Endothelial cell of umbilical vein (primary cell): ENCODE measurements at regions not wholly inside any gene's neighbourhood (a gene's known extent, or its start where the extent isn't known, plus 50 kb on each side); places are given as distances from the start of the nearest gene placed in this dataset.

Source experiments
- BruUV-seq: library from RNA; stranded (reverse); fragments of 400-500 nt; replicated peaks from 2 replicates; lab custom pipeline; 2021; lab: Mats Ljungman, UMichigan
- CTCF ChIA-PET: fragments of 300-600, 350-600 bp; sonication (Branson Sonifier 250); formaldehyde crosslinking; loops from one replicate; lab custom pipeline; 2021; ENCODE audit warnings: antibody characterized with exemption, inconsistent platforms; lab: Charles Lee
- POLR2A ChIA-PET: fragments of 300-600, 350-600 bp; sonication (Branson Sonifier 250); formaldehyde crosslinking; loops from one replicate; lab custom pipeline; 2021; ENCODE audit warnings: antibody characterized with exemption, inconsistent platforms; lab: Charles Lee
- DNase-seq: peaks from one replicate; pipeline ENCODE4 v3.0.0-alpha.2; 2011; ENCODE audit warnings: low read depth, low spot score
- FAIRE-seq: peaks from 2 replicates; lab custom pipeline; 2011; peaks lifted over from hg19 to GRCh38; lab: Jason Lieb, UNC
- H2AFZ ChIP-seq: 2 replicates; pipeline ENCODE4 v1.6.0; 2012; ENCODE audit warnings: low read depth, low read length, control low read depth, inconsistent platforms
- H3K27ac ChIP-seq: 2 replicates; pipeline ENCODE4 v1.5.1; 2011; ENCODE audit warnings: low read depth, mild to moderate bottlenecking, control low read depth, low read length, moderate library complexity; ENCODE audit not compliant: insufficient read depth
- H3K27me3 ChIP-seq, 2 experiments: 2 replicates each; pipeline versions ENCODE4 v1.6.0 to v1.6.1; 2011; ENCODE audit warnings: low read length in 2 of 2, mixed read lengths in 1 of 2; ENCODE audit not compliant: control insufficient read depth in 2 of 2, insufficient read depth in 2 of 2
- H3K36me3 ChIP-seq, 2 experiments: 2 replicates in 1 of 2; 3 replicates in 1 of 2; pipeline ENCODE4 v1.5.1; 2011; ENCODE audit warnings: low read length in 2 of 2, mild to moderate bottlenecking in 1 of 2, moderate library complexity in 1 of 2; ENCODE audit not compliant: control insufficient read depth in 2 of 2, insufficient read depth in 2 of 2; ENCODE audit errors: extremely low read depth in 1 of 2
- H3K4me1 ChIP-seq: 3 replicates; pipeline ENCODE4 v1.5.1; 2011; ENCODE audit warnings: mild to moderate bottlenecking, low read length; ENCODE audit not compliant: control insufficient read depth, insufficient read depth; ENCODE audit errors: extremely low read depth
- H3K4me2 ChIP-seq: 2 replicates; pipeline ENCODE4 v1.6.1; 2011; ENCODE audit warnings: low read length, control low read depth, mixed read lengths; ENCODE audit not compliant: insufficient read depth
- H3K4me3 ChIP-seq, 3 experiments: fragments of 200-600 bp in 1 of 3; sonication (generic), shearing (Covaris generic) in 1 of 3; replicated peaks in 1 of 3; 2 replicates each; pipeline ENCODE4 v1.5.1; 2011 to 2016; ENCODE audit warnings: control low read depth in 3 of 3, low read length in 3 of 3, mild to moderate bottlenecking in 2 of 3, inconsistent platforms in 1 of 3, low read depth in 1 of 3, moderate library complexity in 1 of 3; ENCODE audit not compliant: insufficient read depth in 1 of 3
- H3K79me2 ChIP-seq: 2 replicates; pipeline ENCODE4 v1.6.0; 2012; ENCODE audit warnings: low read length, inconsistent platforms; ENCODE audit not compliant: control insufficient read depth, insufficient read depth
- H3K9ac ChIP-seq: replicated peaks from 2 replicates; pipeline ENCODE3; 2011; ENCODE audit warnings: low read length, control low read depth; ENCODE audit not compliant: insufficient read depth; ENCODE audit errors: extremely low read depth
- H3K9me1 ChIP-seq: replicated peaks from 3 replicates; pipeline ENCODE4 v1.6.0; 2011; ENCODE audit warnings: mild to moderate bottlenecking, low read length; ENCODE audit not compliant: control insufficient read depth, insufficient read depth; ENCODE audit errors: extremely low read depth
- H3K9me3 ChIP-seq: replicated peaks from 2 replicates; pipeline ENCODE4 v1.5.1; 2012; ENCODE audit warnings: low read length, inconsistent platforms; ENCODE audit not compliant: control insufficient read depth, insufficient read depth
- H4K20me1 ChIP-seq: replicated peaks from 2 replicates; pipeline ENCODE3; 2011; ENCODE audit warnings: mild to moderate bottlenecking, low read length; ENCODE audit not compliant: control insufficient read depth, insufficient read depth; ENCODE audit errors: extremely low read depth
- CTCF ChIP-seq, 2 donors: IDR thresholded peaks; 1 replicate in 1 of 2; 2 replicates in 1 of 2; pipeline ENCODE4 v1.5.1; 2011; ENCODE audit warnings: low read length in 2 of 2, mild to moderate bottlenecking in 2 of 2, moderate library complexity in 2 of 2, control low read depth in 1 of 2, inconsistent platforms in 1 of 2, low read depth in 1 of 2; ENCODE audit not compliant: insufficient read depth in 1 of 2; ENCODE audit errors: extremely low read depth in 1 of 2
- EZH2 ChIP-seq: IDR thresholded peaks from 2 replicates; pipeline ENCODE4 v1.6.1; 2012; ENCODE audit warnings: borderline replicate concordance, low read depth, mild to moderate bottlenecking, moderate library complexity, low read length, inconsistent platforms; ENCODE audit not compliant: severe bottlenecking
- FOS ChIP-seq: IDR thresholded peaks from 2 replicates; pipeline ENCODE4 v1.6.1; 2011; ENCODE audit warnings: mild to moderate bottlenecking, low read length, moderate library complexity, borderline replicate concordance; ENCODE audit not compliant: insufficient read depth
- GATA2 ChIP-seq: IDR thresholded peaks from 2 replicates; pipeline ENCODE4 v1.7.0; 2011; ENCODE audit warnings: low read depth, mild to moderate bottlenecking, moderate library complexity, mixed read lengths, low read length; ENCODE audit not compliant: insufficient read length, insufficient read depth
- JUN ChIP-seq: IDR thresholded peaks from 2 replicates; pipeline ENCODE4 v1.6.1; 2011; ENCODE audit warnings: borderline replicate concordance, low read depth; ENCODE audit not compliant: insufficient read length, insufficient read depth
- MYC ChIP-seq: IDR thresholded peaks from one replicate; pipeline ENCODE4 v1.6.1; 2011; ENCODE audit warnings: mild to moderate bottlenecking, low read depth, low read length
- POLR2A ChIP-seq: IDR thresholded peaks from 2 replicates; pipeline ENCODE4 v1.6.1; 2012; ENCODE audit warnings: low read depth, mild to moderate bottlenecking, control low read depth, low read length
- POLR2AphosphoS5 ChIP-seq: IDR thresholded peaks from 2 replicates; pipeline ENCODE4 v1.6.1; 2012; ENCODE audit warnings: low read depth, mild to moderate bottlenecking, control low read depth, low read length, moderate library complexity; ENCODE audit not compliant: insufficient read depth
- dilution Hi-C: fragments of 300-500 bp; cut with MboI; formaldehyde crosslinking; loops from one replicate; pipeline ENCODE4 v1.15.0; 2019; ENCODE audit warnings: low sequenced_read_pairs; ENCODE audit not compliant: extremely low pct_ligation_motif_present
- intact Hi-C: fragments of 100-400 bp; cut with micrococcal nuclease; formaldehyde crosslinking; loops from one replicate; pipeline ENCODE4 v1.10.0; 2022
- TF ChIP-seq, protein P1 (sequence below): IDR thresholded peaks from 2 replicates; pipeline ENCODE4 v1.6.1; 2011; ENCODE audit not compliant: insufficient read depth, insufficient read length

- DNase-seq (no peak), FAIRE-seq (no peak)
- Histone ChIP-seq H3K36me3 (no peaks in the 10 kb centered on the region), H2AFZ (no peak overlapping the region), H3K4me1 (no peaks in the 10 kb centered on the region), H3K27ac (no peak overlapping the region), H3K9ac (no peak overlapping the region), H3K9me1 (no peaks in the 10 kb centered on the region), H3K9me3 (no peaks in the 10 kb centered on the region), H3K4me3 (no peak overlapping the region), H3K4me2 (no peak overlapping the region), H4K20me1 (no peaks in the 10 kb centered on the region), H3K27me3 (no peaks in the 10 kb centered on the region), H3K79me2 (no peaks in the 10 kb centered on the region)
- dilution Hi-C loops (no loop called here), intact Hi-C loops (no loop called here)
- ChIA-PET POLR2A (no interaction called here), CTCF (interaction anchor here (2.0 to 2.9 kb wide), 2 partner anchors 31 to 44 kb away, joined by 5 to 9 read pairs; no protein-coding TSS in a partner anchor)
- TF ChIP-seq GATA2 = no peak
- TF ChIP-seq POLR2A = no peak
- no peak for TF ChIP-seq EZH2
- no peak for TF ChIP-seq FOS
- TF ChIP-seq POLR2AphosphoS5 = no peak
- TF ChIP-seq, protein P1, sequence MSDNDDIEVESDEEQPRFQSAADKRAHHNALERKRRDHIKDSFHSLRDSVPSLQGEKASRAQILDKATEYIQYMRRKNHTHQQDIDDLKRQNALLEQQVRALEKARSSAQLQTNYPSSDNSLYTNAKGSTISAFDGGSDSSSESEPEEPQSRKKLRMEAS = no peak
- TF ChIP-seq CTCF (IDR thresholded peaks at IDR 0.05; ENCODE audit: extremely low read depth in 1 of 2, insufficient read depth in 1 of 2, low read depth in 1 of 2, low read length in 2 of 2) = no peak
- no peak for TF ChIP-seq MYC
- TF ChIP-seq JUN = no peak
- BruUV-seq = no TSS peak
Measured at GRCh38 chr1:36607263-36607651, 124.5 kb upstream of the CSF3R start.
